Naive thymus-derived CD4-positive, alpha-beta T cell (primary cell): ENCODE measurements at regions not wholly inside any gene's neighbourhood (a gene's known extent, or its start where the extent isn't known, plus 50 kb on each side); places are given as distances from the start of the nearest gene placed in this dataset.

Experiments used
- ATAC-seq: fragments of 150-1000 bp; cut with Tn5 transposase; 2 replicates; pipeline ENCODE4 v1.10.0; 2021; ENCODE audit warnings: mild to moderate bottlenecking, moderate library complexity
- CTCF ChIA-PET: fragments of 350-600 bp; sonication (Branson Sonifier 250); formaldehyde crosslinking; loops from one replicate; lab custom pipeline; 2021; ENCODE audit warnings: antibody characterized with exemption; lab: Charles Lee
- POLR2A ChIA-PET: fragments of 350-600 bp; sonication (Branson Sonifier 250); formaldehyde crosslinking; loops from one replicate; lab custom pipeline; 2021; ENCODE audit warnings: antibody characterized with exemption, inconsistent platforms; lab: Charles Lee
- DNase-seq, 9 donors: peaks; one replicate each; pipeline versions ENCODE4 v3.0.0 to v3.0.0-alpha.2; 2020 to 2022; ENCODE audit warnings: mixed read lengths in 1 of 9
- H3K27ac ChIP-seq: one replicate; pipeline ENCODE4 v1.7.0; 2013; ENCODE audit warnings: mild to moderate bottlenecking, low read depth, low read length, moderate library complexity
- H3K27me3 ChIP-seq, 2 donors: one replicate each; pipeline ENCODE4 v1.7.0; 2013; ENCODE audit warnings: low read length in 2 of 2, mild to moderate bottlenecking in 2 of 2, moderate library complexity in 2 of 2; ENCODE audit not compliant: control insufficient read depth in 2 of 2, insufficient read depth in 2 of 2
- H3K36me3 ChIP-seq, 3 experiments: 1 replicate in 2 of 3; 2 replicates in 1 of 3; pipeline ENCODE4 v1.7.0; 2013; ENCODE audit warnings: low read length in 3 of 3, mild to moderate bottlenecking in 3 of 3, moderate library complexity in 1 of 3; ENCODE audit not compliant: insufficient read depth in 3 of 3, control insufficient read depth in 2 of 3
- H3K4me1 ChIP-seq, 2 donors: one replicate each; pipeline ENCODE4 v1.7.0; 2013; ENCODE audit warnings: low read length in 2 of 2, mild to moderate bottlenecking in 2 of 2, moderate library complexity in 1 of 2; ENCODE audit not compliant: control insufficient read depth in 2 of 2, insufficient read depth in 2 of 2
- H3K4me3 ChIP-seq: 2 replicates; pipeline ENCODE4 v1.7.0; 2013; ENCODE audit warnings: mild to moderate bottlenecking, low read length
- H3K9me3 ChIP-seq, 3 experiments: 1 replicate in 2 of 3; 2 replicates in 1 of 3; pipeline ENCODE4 v1.7.0; 2013; ENCODE audit warnings: low read length in 3 of 3; ENCODE audit not compliant: control insufficient read depth in 2 of 3
- H3K27ac Mint-ChIP-seq, 9 donors: one replicate each; pipeline ENCODE4 v1.8.0; 2020 to 2022; ENCODE audit warnings: mixed read lengths in 9 of 9, mild to moderate bottlenecking in 8 of 9, moderate library complexity in 5 of 9, inconsistent platforms in 2 of 9
- H3K27me3 Mint-ChIP-seq, 5 donors: one replicate each; pipeline ENCODE4 v1.8.0; 2021 to 2022; ENCODE audit warnings: mixed read lengths in 5 of 5, mild to moderate bottlenecking in 1 of 5
- H3K36me3 Mint-ChIP-seq, 5 donors: one replicate each; pipeline ENCODE4 v1.8.0; 2020 to 2022; ENCODE audit warnings: mixed read lengths in 5 of 5, mild to moderate bottlenecking in 3 of 5, inconsistent platforms in 1 of 5
- H3K4me1 Mint-ChIP-seq, 7 donors: one replicate each; pipeline ENCODE4 v1.8.0; 2020 to 2022; ENCODE audit warnings: mixed read lengths in 7 of 7, mild to moderate bottlenecking in 3 of 7, inconsistent platforms in 1 of 7
- H3K4me3 Mint-ChIP-seq, 10 donors: one replicate each; pipeline ENCODE4 v1.8.0; 2020 to 2022; ENCODE audit warnings: mild to moderate bottlenecking in 10 of 10, mixed read lengths in 10 of 10, moderate library complexity in 6 of 10, inconsistent platforms in 2 of 10
- H3K9me3 Mint-ChIP-seq, 11 donors: one replicate each; pipeline ENCODE4 v1.8.0; 2020 to 2022; ENCODE audit warnings: mixed read lengths in 11 of 11, mild to moderate bottlenecking in 4 of 11, inconsistent platforms in 1 of 11, moderate library complexity in 1 of 11
- intact Hi-C, 2 donors: fragments of 100-400 bp; cut with micrococcal nuclease; formaldehyde crosslinking; loops; one replicate each; pipeline ENCODE4 v1.15.1; 2023

DNA sequence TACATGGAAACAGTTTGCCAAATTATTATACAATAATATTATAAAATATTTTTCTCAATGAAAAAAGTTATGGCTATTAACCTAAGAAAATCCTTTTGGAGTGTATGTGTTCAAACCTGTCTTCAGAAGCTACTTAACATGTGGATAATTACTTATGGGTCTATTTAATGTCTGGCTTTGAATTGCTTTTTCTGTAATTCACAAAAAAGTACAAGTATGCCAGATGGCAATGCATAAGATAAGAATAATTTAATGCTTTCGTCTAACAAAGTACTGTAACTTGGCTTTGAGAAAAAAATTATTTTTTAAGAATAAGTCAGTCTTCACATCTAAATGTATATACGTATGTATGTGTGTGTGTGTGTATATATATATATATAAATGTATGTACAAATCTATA is 1073.0 kb downstream of the TDRD15 start:
- CTCF ChIA-PET = no interaction called here
- H3K4me3 ChIP-seq = no peak overlapping the region

DNA sequence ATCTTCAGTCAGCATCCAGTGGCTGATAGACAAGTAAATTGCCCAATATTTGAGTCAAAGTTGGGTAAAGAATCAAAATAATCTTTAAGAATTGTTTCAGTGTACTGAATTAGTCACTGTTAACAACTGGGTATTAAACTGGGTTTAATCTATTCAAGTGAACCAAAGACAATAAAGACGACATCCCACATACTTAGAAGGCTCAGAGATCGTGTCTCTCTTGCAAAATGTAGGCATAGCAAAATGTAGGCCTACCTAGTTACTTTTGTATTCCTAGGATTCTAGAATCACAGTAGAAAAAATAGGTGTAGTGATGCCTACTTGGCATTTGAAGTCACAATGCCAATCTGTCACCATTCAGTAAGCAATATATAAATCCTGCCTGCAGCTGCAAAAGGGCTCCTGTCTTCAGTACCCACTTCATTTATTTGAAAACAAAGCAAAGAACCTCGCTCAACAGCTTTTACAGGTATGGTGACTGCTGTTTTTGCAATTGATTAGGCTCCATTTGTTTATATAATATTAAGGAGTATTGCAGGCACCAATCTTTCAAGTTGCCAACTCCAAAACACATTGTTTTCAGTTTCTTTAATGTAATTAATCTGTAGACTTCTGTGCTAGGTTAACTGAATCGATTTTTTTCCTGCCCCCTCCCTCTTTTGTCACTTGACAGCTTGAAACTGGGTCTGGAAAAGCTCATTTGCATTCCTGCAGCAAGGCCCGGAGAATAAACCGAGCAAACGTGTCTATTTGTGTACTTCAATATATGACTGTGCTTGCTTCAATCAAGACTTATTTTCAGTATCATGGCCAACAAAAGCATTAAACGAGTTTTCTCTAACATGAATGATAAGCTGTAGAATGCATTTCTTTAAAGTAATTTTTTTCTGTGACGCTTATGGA is 1074.9 kb downstream of the TDRD15 start:
- peaks cover 0 to 18% (median 0%) of the 10 kb centered on the region in 11 donors for H3K9me3 Mint-ChIP-seq
- H3K9me3 ChIP-seq = no peaks in the 10 kb centered on the region
- H3K27ac Mint-ChIP-seq = no peak overlapping the region
- no peaks in the 10 kb centered on the region for H3K4me1 Mint-ChIP-seq
- ATAC-seq (no peak), DNase-seq (no peak)
- ChIA-PET CTCF (interaction anchor here (0.7 kb wide), 1 partner anchor 22 kb away, joined by 3 read pairs; no protein-coding TSS in a partner anchor), POLR2A (no interaction called here)
- H3K27ac ChIP-seq = no peak overlapping the region
- no peak overlapping the region for H3K4me3 Mint-ChIP-seq
- no peaks in the 10 kb centered on the region for H3K4me1 ChIP-seq
- no peaks in the 10 kb centered on the region for H3K27me3 ChIP-seq
- H3K27me3 Mint-ChIP-seq = no peaks in the 10 kb centered on the region
- intact Hi-C loops = no loop called here
- no peaks in the 10 kb centered on the region for H3K36me3 ChIP-seq
- H3K36me3 Mint-ChIP-seq = no peaks in the 10 kb centered on the region
- H3K4me3 ChIP-seq = no peak overlapping the region

More for the DNA sequence above, 1073.0 kb downstream of the TDRD15 start:
- H3K27me3 ChIP-seq = no peaks in the 10 kb centered on the region
- no peaks in the 10 kb centered on the region for H3K4me1 ChIP-seq
- no peak overlapping the region for H3K27ac Mint-ChIP-seq
- ATAC-seq = no peak
- intact Hi-C loops = no loop called here
- DNase-seq = no peak
- POLR2A ChIA-PET = no interaction called here
- no peaks in the 10 kb centered on the region for H3K27me3 Mint-ChIP-seq
- H3K4me3 Mint-ChIP-seq = no peak overlapping the region
- peaks cover 0 to 18% (median 0%) of the 10 kb centered on the region in 11 donors for H3K9me3 Mint-ChIP-seq
- H3K36me3 ChIP-seq = no peaks in the 10 kb centered on the region
- H3K4me1 Mint-ChIP-seq = no peaks in the 10 kb centered on the region
- no peaks in the 10 kb centered on the region for H3K9me3 ChIP-seq
- H3K36me3 Mint-ChIP-seq = no peaks in the 10 kb centered on the region
- no peak overlapping the region for H3K27ac ChIP-seq

DNA sequence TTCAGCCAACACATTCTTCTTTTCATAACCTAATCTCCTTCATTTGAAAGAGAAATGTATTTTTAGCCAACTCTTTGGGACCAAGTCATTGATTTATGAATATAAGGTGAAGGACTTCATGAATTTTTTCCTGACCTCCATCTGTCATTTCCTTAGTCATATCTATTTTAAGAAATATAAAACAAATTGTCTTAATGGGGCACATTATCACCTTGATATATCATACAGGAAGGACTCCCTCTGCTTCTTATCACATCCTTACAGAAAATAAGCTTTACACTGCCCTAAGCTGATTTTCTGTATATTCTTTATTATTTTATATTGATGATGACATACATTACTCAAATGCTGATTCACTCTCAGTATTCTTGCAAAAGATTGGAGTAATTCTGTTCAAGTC is 1076.2 kb downstream of the TDRD15 start:
- no peak overlapping the region for H3K27ac ChIP-seq
- ChIA-PET POLR2A (no interaction called here), CTCF (no interaction called here)
- ATAC-seq (no peak), DNase-seq (no peak)
- Mint-ChIP-seq H3K36me3 (no peaks in the 10 kb centered on the region), H3K4me3 (no peak overlapping the region), H3K27ac (no peak overlapping the region), H3K4me1 (no peaks in the 10 kb centered on the region), H3K27me3 (no peaks in the 10 kb centered on the region), H3K9me3 (peaks cover 0 to 19% (median 0%) of the 10 kb centered on the region in 11 donors)
- no peak overlapping the region for H3K4me3 ChIP-seq
- intact Hi-C loops = no loop called here
- H3K36me3 ChIP-seq = no peaks in the 10 kb centered on the region
- H3K4me1 ChIP-seq = no peaks in the 10 kb centered on the region
- no peaks in the 10 kb centered on the region for H3K27me3 ChIP-seq
- no peaks in the 10 kb centered on the region for H3K9me3 ChIP-seq

DNA sequence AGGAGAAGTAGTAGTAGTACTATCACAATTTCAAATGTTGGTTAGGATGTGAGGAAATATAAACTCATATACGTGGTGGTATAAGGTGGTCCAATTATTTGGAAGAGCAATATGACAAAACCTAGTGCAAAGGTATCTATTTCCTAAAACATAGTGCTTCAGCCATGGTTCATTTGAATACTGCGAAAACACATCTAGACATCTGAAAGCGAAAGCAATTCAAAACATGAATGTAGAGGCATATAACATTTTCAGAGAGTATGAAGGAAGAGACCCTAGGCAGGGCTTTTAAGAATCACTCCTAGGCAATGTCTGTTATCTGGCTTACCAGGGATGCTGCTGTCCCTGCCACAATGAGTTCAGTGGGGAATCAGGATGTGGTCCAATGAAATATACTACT is 1085.8 kb downstream of the TDRD15 start:
- POLR2A ChIA-PET = no interaction called here
- Mint-ChIP-seq H3K27me3 (no peaks in the 10 kb centered on the region), H3K4me1 (no peaks in the 10 kb centered on the region), H3K4me3 (no peak overlapping the region), H3K27ac (no peak overlapping the region), H3K36me3 (peaks cover 0 to 6% (median 0%) of the 10 kb centered on the region in 5 donors), H3K9me3 (peaks cover 3 to 39% (median 9%) of the 10 kb centered on the region in 11 donors)
- Histone ChIP-seq H3K4me1 (no peaks in the 10 kb centered on the region), H3K27ac (no peak overlapping the region), H3K9me3 (no peaks in the 10 kb centered on the region), H3K4me3 (no peak overlapping the region), H3K27me3 (no peaks in the 10 kb centered on the region), H3K36me3 (no peaks in the 10 kb centered on the region)
- intact Hi-C loops = no loop called here
- ATAC-seq (no peak), DNase-seq (no peak)
- CTCF ChIA-PET = no interaction called here

DNA sequence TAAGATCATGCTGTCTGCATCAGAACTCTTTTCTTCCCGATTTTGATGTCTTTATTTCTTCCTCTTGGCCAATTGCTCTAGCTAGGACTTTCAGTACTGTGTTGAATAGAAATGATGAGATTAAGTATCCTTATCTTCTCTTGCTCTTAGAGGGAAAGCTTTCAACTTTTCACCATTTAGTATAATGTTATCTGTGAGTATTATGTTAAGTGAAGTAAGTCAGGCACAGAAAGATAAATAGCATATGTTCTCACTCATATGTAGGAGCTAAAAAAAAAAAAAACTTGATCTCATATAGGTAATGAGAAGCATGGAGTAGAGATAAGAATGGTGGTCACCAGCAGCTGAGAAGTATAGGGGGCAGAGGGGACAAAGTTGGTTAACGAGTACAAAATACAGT is 1089.5 kb downstream of the TDRD15 start:
- no peak for ATAC-seq
- DNase-seq = no peak
- Mint-ChIP-seq H3K4me3 (no peak overlapping the region), H3K4me1 (no peaks in the 10 kb centered on the region), H3K36me3 (no peaks in the 10 kb centered on the region), H3K27me3 (no peaks in the 10 kb centered on the region), H3K27ac (no peak overlapping the region), H3K9me3 (peaks cover 3 to 33% (median 9%) of the 10 kb centered on the region in 11 donors)
- ChIA-PET CTCF (no interaction called here), POLR2A (no interaction called here)
- Histone ChIP-seq H3K27me3 (no peaks in the 10 kb centered on the region), H3K36me3 (no peaks in the 10 kb centered on the region), H3K27ac (no peak overlapping the region), H3K4me1 (no peaks in the 10 kb centered on the region), H3K4me3 (no peak overlapping the region), H3K9me3 (no peaks in the 10 kb centered on the region)
- intact Hi-C loops = no loop called here

DNA sequence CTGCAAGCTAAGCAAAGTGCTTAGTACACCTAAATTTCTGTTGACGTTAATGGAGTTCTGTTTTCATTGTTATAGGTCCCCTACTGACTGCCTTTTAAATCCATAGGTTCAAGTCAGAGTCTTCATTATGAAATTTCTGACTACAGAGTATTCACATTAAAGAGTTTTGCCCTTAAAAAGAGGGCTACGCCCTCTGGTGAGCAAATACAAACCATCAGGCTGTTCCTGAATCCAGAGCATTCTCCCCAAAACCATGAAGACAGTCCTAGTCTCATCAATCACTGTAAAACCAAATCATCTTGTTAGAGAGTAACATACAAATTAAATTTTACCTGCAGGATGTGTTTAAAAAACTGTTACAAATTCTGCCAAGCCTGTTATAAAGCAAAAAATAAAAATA is 1091.7 kb downstream of the TDRD15 start:
- DNase-seq (no peak), ATAC-seq (no peak)
- no peaks in the 10 kb centered on the region for H3K27me3 ChIP-seq
- Mint-ChIP-seq H3K27ac (no peak overlapping the region), H3K9me3 (peaks cover 3 to 33% (median 9%) of the 10 kb centered on the region in 11 donors), H3K4me3 (no peak overlapping the region), H3K4me1 (no peaks in the 10 kb centered on the region), H3K36me3 (no peaks in the 10 kb centered on the region), H3K27me3 (no peaks in the 10 kb centered on the region)
- no peak overlapping the region for H3K27ac ChIP-seq
- CTCF ChIA-PET = no interaction called here
- POLR2A ChIA-PET = no interaction called here
- intact Hi-C loops = no loop called here
- H3K4me3 ChIP-seq = no peak overlapping the region
- H3K36me3 ChIP-seq = no peaks in the 10 kb centered on the region
- H3K4me1 ChIP-seq = no peaks in the 10 kb centered on the region
- no peaks in the 10 kb centered on the region for H3K9me3 ChIP-seq

DNA sequence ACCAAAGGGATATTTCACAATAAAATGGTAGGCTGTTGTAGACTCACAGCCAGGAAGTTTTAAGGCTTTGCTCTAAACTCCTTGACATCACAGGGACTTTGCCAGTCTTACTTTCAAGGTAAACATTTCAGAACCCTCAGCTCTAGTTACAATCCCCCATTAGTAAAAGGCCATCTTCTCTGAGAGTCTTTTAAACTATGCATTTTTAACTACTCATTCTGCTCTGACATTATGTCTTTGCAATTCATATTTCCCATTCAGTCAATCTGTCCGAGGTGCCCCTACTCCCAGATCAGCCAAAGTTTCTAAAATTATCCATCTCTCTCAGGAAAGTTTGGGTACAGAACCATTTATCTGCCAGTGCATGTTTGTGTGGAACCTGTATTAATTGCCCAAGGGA is 1094.1 kb downstream of the TDRD15 start:
- H3K36me3 ChIP-seq = no peaks in the 10 kb centered on the region
- H3K27me3 Mint-ChIP-seq = no peaks in the 10 kb centered on the region
- no peak for ATAC-seq
- no peak overlapping the region for H3K27ac ChIP-seq
- H3K4me1 Mint-ChIP-seq = no peaks in the 10 kb centered on the region
- no peaks in the 10 kb centered on the region for H3K36me3 Mint-ChIP-seq
- H3K9me3 Mint-ChIP-seq = peaks cover 1 to 30% (median 10%) of the 10 kb centered on the region in 11 donors
- no peak overlapping the region for H3K4me3 ChIP-seq
- POLR2A ChIA-PET = no interaction called here
- H3K27ac Mint-ChIP-seq = no peak overlapping the region
- intact Hi-C loops = no loop called here
- no peaks in the 10 kb centered on the region for H3K4me1 ChIP-seq
- CTCF ChIA-PET = no interaction called here
- no peak for DNase-seq
- H3K27me3 ChIP-seq = no peaks in the 10 kb centered on the region
- no peaks in the 10 kb centered on the region for H3K9me3 ChIP-seq
- no peak overlapping the region for H3K4me3 Mint-ChIP-seq
